Thymus (tissue), 11 donors: ENCODE measurements at regions not wholly inside any gene's neighbourhood (a gene's known extent, or its start where the extent isn't known, plus 50 kb on each side); places are given as distances from the start of the nearest gene placed in this dataset.
"Not testable (repeated sequence)": the region's sequence is repeated elsewhere in the genome, so short reads cannot be mapped to it uniquely, and the experiment has no call there.

Experiments
- DNase-seq, 9 donors: peaks; one replicate each; pipeline ENCODE4 v3.0.0-alpha.2; 2013; ENCODE audit warnings: low spot score in 9 of 9, low read depth in 6 of 9, missing footprints in 1 of 9
- H3K27ac ChIP-seq, 2 donors: one replicate each; pipeline ENCODE4 v1.5.1; 2013; ENCODE audit warnings: control low read depth in 1 of 2, low read depth in 1 of 2, low read length in 1 of 2, mild to moderate bottlenecking in 1 of 2, moderate library complexity in 1 of 2
- H3K27me3 ChIP-seq, 2 donors: one replicate each; pipeline ENCODE4 v1.5.1; 2013; ENCODE audit warnings: low read length in 1 of 2; ENCODE audit not compliant: control insufficient read depth in 2 of 2, insufficient read depth in 1 of 2
- H3K36me3 ChIP-seq, 2 donors: one replicate each; pipeline ENCODE4 v1.5.1; 2013; ENCODE audit warnings: low read length in 1 of 2, mild to moderate bottlenecking in 1 of 2, moderate library complexity in 1 of 2; ENCODE audit not compliant: control insufficient read depth in 2 of 2, insufficient read depth in 2 of 2
- H3K4me1 ChIP-seq, 2 donors: one replicate each; pipeline ENCODE4 v1.5.1; 2013; ENCODE audit warnings: low read length in 2 of 2; ENCODE audit not compliant: control insufficient read depth in 2 of 2, insufficient read depth in 2 of 2
- H3K4me3 ChIP-seq, 2 donors: one replicate each; pipeline ENCODE4 v1.5.1; 2013; ENCODE audit warnings: low read length in 2 of 2, control low read depth in 1 of 2, mild to moderate bottlenecking in 1 of 2
- H3K9me3 ChIP-seq, 2 donors: one replicate each; pipeline ENCODE4 v1.5.1; 2013; ENCODE audit warnings: low read length in 1 of 2, mild to moderate bottlenecking in 1 of 2; ENCODE audit not compliant: control insufficient read depth in 2 of 2, insufficient read depth in 1 of 2
- WGBS: extraction: QIAGEN DNeasy Blood & Tissue Kit; methylation state at CpG from one replicate; pipeline ENCODE4 v1.1.7; 2013; 5-methylcytosine and 5-hydroxymethylcytosine counted together
- donor health status: healthy.

- H3K27me3 ChIP-seq: no peaks in the 10 kb centered on the region
- H3K4me3 ChIP-seq: no peak overlapping the region
- H3K27ac ChIP-seq: no peak overlapping the region
- no peaks in the 10 kb centered on the region for H3K4me1 ChIP-seq
- no peaks in the 10 kb centered on the region for H3K9me3 ChIP-seq
- DNase-seq: no peak
- no peaks in the 10 kb centered on the region for H3K36me3 ChIP-seq
These were observed 629.0 kb downstream of the CCSER2 start for GRCh38 chr10:84957427-84957826.

GRCh38 chr10:84965468-84965867 lies 637.1 kb downstream of the CCSER2 start:
- Histone ChIP-seq H3K27ac (no peak overlapping the region), H3K4me1 (no peaks in the 10 kb centered on the region), H3K36me3 (no peaks in the 10 kb centered on the region), H3K9me3 (no peaks in the 10 kb centered on the region), H3K4me3 (no peak overlapping the region), H3K27me3 (no peaks in the 10 kb centered on the region)
- no peak for DNase-seq
- WGBS: 87% methylated on average over 1 of the region's 1 CpG

- Histone ChIP-seq H3K4me3 (no peak overlapping the region), H3K4me1 (no peaks in the 10 kb centered on the region), H3K27me3 (no peaks in the 10 kb centered on the region), H3K9me3 (no peaks in the 10 kb centered on the region), H3K36me3 (no peaks in the 10 kb centered on the region), H3K27ac (no peak overlapping the region)
- no peak for DNase-seq
- 77% methylated on average over 6 of the region's 6 CpGs for WGBS
These were observed 638.5 kb downstream of the CCSER2 start for GRCh38 chr10:84966708-84967441.

GRCh38 chr10:84969297-84969696 lies 640.9 kb downstream of the CCSER2 start:
- H3K27ac ChIP-seq, H3K4me1 ChIP-seq, DNase-seq, H3K4me3 ChIP-seq, H3K36me3 ChIP-seq, H3K27me3 ChIP-seq, H3K9me3 ChIP-seq: not testable (repeated sequence)
- WGBS: 79% methylated on average over 2 of the region's 2 CpGs

GRCh38 chr10:84987039-84987438 lies 658.6 kb downstream of the CCSER2 start:
- no peak for DNase-seq
- no peaks in the 10 kb centered on the region for H3K9me3 ChIP-seq
- H3K4me3 ChIP-seq: no peak overlapping the region
- H3K4me1 ChIP-seq: no peaks in the 10 kb centered on the region
- no peaks in the 10 kb centered on the region for H3K27me3 ChIP-seq
- 91% methylated on average over 1 of the region's 1 CpG for WGBS
- H3K36me3 ChIP-seq: no peaks in the 10 kb centered on the region
- H3K27ac ChIP-seq: no peak overlapping the region

- Histone ChIP-seq H3K27me3 (no peaks in the 10 kb centered on the region), H3K4me1 (no peaks in the 10 kb centered on the region), H3K4me3 (no peak overlapping the region), H3K9me3 (no peaks in the 10 kb centered on the region), H3K27ac (no peak overlapping the region), H3K36me3 (no peaks in the 10 kb centered on the region)
- WGBS: 79% methylated on average over 2 of the region's 2 CpGs
- DNase-seq: no peak
These were observed 659.6 kb downstream of the CCSER2 start for GRCh38 chr10:84988011-84988410.

- Histone ChIP-seq H3K4me1 (no peaks in the 10 kb centered on the region), H3K27ac (no peak overlapping the region), H3K27me3 (no peaks in the 10 kb centered on the region), H3K4me3 (no peak overlapping the region), H3K9me3 (no peaks in the 10 kb centered on the region), H3K36me3 (no peaks in the 10 kb centered on the region)
- WGBS: 48% methylated on average over 9 of the region's 9 CpGs
- DNase-seq: no peak
These were observed 662.3 kb downstream of the CCSER2 start for GRCh38 chr10:84990713-84991112.

- H3K27me3 ChIP-seq: no peaks in the 10 kb centered on the region
- no peak overlapping the region for H3K4me3 ChIP-seq
- H3K36me3 ChIP-seq: no peaks in the 10 kb centered on the region
- H3K9me3 ChIP-seq: no peaks in the 10 kb centered on the region
- WGBS: 69% methylated on average over 2 of the region's 2 CpGs
- H3K27ac ChIP-seq: no peak overlapping the region
- no peak for DNase-seq
- H3K4me1 ChIP-seq: no peaks in the 10 kb centered on the region
These were observed 662.9 kb downstream of the CCSER2 start for GRCh38 chr10:84991301-84991700.

GRCh38 chr10:84993251-84994035 lies 665.1 kb downstream of the CCSER2 start:
- Histone ChIP-seq H3K4me3 (no peak overlapping the region), H3K9me3 (no peaks in the 10 kb centered on the region), H3K27me3 (no peaks in the 10 kb centered on the region), H3K4me1 (no peaks in the 10 kb centered on the region), H3K27ac (no peak overlapping the region), H3K36me3 (no peaks in the 10 kb centered on the region)
- WGBS: 94% methylated on average over 9 of the region's 9 CpGs
- DNase-seq: no peak
